DMS 273 (cell line): ENCODE measurements at regions not wholly inside any gene's neighbourhood (a gene's known extent, or its start where the extent isn't known, plus 50 kb on each side); places are given as distances from the start of the nearest gene placed in this dataset.
"Not testable (repeated sequence)": the region's sequence is repeated elsewhere in the genome, so short reads cannot be mapped to it uniquely, and the experiment has no call there.

Source experiments
- DNase-seq: peaks from one replicate; lab custom pipeline; 2025; ENCODE audit not compliant: unreplicated experiment; lab: John Stamatoyannopoulos, UW

DNA sequence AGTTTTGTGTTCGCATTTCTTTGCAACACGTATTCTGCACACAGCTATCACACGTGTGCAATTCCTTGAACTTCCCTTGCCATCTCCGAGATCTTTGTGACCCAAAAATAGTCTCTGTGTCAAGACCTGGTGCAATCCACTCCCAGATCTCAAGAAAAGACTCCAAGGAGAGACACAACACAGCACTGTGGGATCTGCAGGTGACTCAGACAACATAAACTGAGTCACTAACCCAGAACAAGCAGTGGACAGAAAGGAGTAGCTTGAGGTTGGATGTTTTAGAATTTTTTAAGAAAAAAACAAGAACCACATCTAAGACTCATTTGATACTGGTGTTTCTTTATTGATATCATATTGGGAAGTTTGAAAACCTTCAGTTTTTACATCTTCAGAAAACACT is 396.9 kb downstream of the AGTPBP1 start:
- DNase-seq, result no peak

DNA sequence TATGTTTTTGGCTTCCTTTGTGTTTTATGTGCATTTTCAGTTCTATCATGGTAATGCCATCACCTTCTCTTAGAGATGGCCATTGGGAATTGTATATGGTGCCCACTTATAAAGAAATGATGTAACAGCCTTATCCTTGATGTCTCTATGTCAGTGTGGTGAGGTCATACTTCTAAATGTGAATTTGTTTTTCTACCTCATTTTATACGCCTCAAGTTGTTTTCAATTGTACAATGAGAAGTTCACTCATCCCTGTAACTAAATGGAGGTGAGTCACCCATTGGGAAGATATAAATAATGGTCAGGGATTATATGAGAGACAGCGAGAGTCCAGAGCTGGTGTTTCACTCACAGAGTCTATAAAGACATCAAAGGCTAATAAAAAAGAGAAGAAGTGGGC is 402.4 kb downstream of the AGTPBP1 start:
- DNase-seq, result no peak

DNA sequence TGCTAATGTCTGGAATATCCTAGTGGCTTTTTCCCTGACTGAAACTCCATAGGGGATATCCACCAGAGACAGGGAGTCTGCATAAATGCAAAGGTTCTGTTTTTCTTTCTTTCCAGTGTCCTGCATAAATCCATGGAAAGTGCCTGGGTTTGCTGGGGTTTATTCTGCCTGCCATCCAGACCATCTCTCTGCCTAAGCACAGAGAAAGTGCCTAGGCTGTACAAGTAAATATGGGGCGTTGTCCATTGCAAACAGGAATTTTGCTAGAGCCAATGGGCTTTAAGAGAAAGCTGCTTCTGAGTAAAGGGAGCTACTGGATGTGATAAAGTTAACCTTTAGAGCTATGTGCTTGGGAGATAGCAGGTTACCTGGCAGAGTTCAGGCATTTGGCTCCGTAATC is 407.5 kb downstream of the AGTPBP1 start:
- no peak for DNase-seq

DNA sequence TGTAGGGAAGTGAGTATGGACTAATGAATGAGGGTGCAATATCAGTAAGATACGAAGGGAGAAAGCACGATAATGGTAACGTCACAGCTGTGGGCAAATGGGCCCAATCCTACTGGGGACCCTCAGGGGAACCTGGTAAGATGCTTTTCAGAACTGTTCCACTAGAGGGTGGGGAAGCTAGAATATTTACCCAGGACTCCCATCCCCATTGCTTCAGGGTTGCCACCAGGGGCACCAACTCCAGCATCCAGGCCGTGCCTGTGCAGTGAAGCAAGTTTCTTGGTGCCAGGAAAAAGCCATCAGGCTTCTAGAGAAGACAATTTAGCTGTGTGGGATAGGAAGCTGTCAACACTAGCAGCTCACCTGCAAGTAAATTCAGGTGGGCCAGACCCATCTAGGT is 409.3 kb downstream of the AGTPBP1 start:
- DNase-seq, result peak; percentile 71

DNA sequence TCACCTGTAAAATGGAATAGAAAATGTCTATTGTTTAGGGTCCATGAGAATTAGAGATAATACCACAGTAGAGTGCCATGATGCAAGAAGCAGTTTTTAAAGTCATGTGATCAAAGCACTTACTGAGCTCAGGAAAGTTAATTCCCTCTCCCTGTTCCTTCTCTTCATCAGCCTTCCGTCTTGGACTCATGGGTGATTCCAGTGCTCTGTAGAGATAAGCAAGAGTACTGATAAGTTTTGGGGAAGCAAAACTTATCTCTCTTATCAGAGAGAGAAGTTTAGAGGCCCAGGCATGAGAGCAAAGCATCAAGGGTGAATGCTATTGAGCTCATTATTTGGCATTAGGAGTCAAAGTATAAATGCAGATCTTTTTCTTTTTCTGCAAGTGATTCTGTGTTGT is 410.1 kb downstream of the AGTPBP1 start:
- no peak for DNase-seq

DNA sequence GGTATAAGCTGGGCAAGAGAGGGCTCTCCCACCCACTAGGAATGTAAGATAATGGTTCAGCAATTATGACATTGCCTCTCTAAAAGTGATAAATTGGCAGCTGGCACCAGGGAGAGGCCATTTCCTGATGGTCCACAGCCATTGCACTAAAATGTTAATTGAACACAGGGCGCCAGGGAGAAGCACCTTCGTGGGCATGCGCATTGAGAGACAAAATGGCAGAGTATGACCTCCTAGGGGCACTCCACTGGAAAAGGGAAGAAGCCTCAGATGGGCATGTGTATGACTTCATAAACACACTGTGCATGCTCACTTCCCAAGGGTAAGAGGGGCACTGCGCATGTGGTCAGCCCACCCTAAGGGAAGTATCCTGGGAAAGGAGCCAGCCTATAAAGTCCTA is 419.2 kb downstream of the AGTPBP1 start:
- no peak for DNase-seq

DNA sequence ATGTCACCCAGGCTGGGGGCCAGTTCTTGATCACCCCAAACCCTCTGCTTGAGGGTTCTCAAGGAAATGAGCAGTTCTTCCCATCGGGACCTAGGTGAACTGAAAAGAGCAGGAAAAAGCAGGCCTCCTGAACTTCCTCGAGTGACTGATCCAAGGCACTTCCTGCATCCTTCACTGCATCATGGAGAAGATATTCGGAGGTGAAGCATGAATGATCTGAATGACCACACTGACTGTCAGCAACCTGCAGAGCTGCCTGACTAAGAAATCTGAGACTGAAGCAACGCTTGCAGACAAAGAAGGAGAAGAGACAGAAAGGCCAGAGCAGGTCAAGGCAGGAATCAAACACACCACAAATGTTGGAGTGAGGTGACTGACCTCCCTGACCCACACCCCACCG is 420.2 kb downstream of the AGTPBP1 start:
- DNase-seq, result no peak

DNA sequence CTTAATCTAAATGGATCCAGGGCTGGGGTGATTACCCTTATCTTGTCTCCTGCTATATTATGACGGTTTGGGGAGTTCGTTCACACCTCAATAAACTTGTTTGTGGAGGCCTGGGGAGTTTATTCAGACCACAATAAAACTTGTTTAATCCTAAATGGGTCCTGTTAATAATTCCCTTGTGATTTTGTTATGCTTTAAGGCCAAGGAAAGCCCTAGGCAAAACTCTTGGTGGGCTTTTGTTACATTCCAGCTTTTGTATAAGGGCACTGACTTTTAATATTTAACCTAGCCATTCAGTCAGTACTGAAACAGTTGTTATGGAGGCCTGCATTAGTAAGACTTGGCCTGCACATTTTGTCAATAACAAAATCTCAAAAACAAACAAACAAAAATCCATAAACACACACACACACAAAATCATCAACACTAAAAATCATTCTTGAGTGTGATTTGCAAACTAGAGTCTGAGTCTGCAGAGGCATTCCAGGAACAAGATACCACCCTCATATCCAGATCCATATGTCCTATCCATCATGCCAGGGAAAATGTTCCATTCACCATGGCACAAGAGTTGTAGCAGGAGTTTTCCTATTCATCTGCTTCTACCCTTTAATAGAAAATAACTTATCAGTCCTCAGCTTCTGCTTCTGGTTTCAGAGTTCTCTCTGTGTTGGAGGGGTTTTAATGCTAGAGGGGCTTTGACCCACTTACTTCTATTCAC is 421.7 kb downstream of the AGTPBP1 start:
- no peak for DNase-seq

DNA sequence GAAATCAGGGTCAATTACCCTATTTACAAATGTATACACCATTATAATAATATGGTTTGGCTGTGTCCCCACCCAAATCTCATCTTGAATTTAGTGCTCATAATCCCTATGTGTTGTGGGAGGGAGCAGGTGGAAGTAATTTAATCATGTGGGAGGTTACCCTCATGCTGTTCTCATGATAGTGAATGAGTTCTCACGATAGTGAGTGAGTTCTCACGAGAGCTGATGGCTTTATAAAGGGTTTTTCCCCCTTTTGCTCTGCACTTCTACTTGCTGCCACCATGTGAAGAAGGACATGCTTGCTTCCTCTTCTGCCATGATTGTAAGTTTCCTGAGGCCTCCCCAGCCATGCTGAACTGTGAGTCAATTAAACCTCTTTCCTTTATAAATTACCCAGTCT is 426.2 kb downstream of the AGTPBP1 start:
- not testable (repeated sequence) for DNase-seq

DNA sequence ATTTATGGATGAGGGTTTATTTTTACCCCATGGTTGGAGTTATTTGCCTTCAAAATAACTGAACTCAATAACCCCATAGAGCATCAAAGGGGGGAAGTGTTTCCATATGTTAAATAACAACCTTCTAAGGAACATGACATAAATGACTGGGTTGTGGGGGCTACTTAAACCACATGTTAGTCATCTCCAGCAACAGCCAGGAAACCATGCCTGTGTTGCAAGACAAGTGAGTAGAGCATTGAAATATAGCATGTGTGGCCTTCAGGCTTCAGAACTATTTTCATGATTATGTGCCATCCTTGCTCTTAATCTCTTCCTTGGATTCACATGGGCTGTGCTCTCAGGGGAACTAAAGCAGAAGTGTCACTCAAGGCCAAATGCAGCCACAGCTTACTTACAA is 431.2 kb downstream of the AGTPBP1 start:
- no peak for DNase-seq

DNA sequence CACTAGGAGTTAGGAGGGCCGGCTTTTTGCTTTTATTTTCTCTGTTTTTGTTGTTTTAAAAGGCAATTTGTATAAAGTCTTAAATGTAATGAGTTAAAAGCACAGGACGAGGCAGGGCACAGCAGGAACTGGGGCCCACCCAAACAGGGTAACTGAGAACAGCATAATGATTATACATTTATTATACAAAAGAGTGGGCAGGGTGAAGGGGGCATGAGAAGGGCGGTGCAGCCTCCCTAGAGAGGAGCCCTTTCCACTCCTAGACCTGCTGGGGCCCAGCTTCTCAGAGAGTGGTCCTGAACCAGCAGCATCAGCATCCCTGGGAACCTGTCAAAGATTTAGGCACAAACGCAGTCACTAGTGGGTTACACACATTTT is 438.0 kb downstream of the AGTPBP1 start:
- DNase-seq, result no peak

DNA sequence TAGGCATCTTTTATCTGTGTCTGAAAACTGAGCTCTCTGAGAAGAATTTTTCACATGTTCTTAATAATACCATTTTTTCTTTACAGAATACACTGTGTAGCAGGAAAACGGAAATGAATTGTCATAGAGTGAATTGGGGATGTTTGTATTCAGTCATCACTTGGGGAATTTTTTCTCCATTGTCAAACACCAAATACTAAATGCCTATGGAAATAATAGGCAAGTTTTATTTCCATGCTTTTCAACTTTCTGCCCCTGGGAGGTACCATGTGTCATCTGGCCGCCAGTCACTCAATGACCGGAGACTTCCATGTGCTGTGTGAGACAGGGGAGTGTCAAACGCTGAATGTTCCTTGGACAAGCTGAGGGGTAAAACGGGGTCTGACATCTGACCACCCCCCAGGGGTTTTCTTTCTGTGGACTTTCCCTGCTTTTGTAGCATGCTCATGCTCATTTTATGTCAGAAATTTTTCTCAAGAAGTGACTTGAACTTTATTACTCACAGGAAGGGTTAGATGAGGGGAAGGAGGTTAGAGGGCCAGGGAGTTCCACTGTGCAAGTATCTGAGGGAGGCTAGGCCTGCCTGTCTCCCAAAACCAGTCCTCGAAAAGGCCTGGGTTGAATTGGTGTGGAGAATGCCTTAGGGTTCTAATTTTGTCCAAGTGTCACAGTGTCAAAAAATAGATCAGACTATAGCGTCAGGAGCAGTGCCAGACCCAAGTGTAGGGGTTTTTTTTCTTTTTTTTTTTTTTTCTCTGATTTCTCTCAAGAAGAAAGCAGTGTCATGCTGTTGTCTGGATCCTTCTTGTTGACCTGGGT is 438.6 kb downstream of the AGTPBP1 start:
- no peak for DNase-seq

DNA sequence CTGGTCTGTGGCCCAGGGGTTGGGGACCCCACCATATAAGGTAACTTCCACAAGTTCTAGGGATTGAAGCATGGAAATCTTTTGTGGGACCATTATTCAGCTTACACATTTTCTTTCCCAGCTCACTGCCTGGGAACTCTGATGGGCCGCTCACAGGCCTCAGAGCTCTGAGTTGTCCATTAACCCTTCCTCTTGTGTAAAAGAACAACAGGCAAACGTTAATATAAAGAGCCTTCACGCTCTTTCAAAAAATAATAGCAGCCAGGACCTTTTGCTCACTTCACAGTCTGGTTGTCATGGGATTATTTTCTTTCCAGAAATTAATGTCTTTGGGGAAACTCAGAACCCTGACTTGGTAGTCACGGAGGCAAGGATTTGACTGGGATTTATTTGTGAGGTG is 443.3 kb downstream of the AGTPBP1 start:
- DNase-seq, result no peak

DNA sequence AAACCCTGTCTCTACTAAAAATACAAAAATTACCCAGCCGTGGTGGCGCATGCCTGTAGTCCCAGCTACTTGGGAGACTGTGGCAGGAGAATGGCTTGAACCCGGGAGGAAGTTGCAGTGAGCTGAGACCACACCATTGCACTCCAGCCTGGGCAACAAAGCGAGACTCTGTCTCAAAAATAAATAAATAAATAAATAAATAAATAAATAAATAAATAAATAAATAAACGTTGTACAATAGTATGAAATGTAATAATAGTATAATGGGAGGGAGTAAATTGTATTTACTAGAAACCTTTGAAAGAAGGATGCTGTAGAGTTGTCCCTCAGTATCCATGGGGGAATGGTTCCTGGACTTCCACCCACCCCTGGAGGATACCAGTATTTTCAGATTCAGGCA is 446.5 kb downstream of the AGTPBP1 start:
- not testable (repeated sequence) for DNase-seq

DNA sequence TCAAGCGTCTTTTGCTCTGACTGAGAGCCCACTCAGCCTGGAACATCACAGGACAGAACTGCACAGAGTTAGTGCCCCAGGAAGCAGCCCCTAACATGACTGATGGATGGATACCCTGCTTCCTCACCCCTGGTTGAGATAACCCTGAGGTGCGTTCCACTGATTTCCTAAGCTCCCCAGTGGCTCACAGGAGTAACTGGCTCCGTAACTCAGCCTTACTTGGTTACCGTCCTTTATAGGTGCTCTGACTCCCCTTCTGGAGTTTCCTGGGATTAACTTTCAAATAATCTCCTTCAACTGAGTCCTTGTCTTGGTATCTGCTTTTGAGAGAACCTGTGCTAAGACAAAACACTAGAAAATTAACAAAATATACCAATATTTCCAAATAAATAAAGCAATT is 449.5 kb downstream of the AGTPBP1 start:
- no peak for DNase-seq

DNA sequence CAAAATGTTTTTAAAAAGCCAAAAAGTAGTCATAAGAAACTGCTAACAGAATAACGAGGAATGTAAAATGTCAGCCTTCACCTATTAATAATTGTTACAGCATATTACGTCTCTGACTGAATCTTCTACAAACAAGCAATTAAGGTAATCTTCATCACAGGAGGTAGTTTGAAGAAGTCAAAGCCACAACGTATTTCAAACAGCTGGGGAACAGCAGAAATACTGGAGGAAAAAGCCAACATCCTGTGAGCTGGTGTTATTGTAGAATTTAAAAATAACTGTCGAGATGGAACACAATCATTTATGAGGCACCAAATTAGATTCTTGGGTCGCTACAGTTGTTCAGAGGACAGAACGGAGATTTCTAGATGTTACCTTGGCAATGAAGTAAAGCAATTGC is 450.5 kb downstream of the AGTPBP1 start:
- DNase-seq, result no peak

DNA sequence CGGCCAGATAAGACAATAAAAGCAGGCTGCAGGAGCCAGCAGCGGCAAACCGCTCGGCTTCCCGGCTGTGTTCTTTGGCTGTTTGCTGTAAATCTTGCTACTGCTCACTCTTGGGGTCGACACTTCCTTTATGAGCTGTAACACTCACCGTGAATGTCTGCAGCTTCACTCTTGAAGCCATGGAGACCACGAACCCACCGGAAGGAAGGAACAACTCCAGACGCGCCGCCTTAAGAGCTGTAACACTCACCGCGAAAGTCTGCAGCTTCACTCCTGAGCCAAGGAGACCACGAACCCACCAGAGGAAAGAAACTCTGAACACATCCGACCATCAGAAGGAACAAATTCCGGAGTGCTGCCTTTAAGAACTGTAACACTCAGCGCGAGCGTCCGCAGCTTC is 451.7 kb downstream of the AGTPBP1 start:
- DNase-seq, result no peak

DNA sequence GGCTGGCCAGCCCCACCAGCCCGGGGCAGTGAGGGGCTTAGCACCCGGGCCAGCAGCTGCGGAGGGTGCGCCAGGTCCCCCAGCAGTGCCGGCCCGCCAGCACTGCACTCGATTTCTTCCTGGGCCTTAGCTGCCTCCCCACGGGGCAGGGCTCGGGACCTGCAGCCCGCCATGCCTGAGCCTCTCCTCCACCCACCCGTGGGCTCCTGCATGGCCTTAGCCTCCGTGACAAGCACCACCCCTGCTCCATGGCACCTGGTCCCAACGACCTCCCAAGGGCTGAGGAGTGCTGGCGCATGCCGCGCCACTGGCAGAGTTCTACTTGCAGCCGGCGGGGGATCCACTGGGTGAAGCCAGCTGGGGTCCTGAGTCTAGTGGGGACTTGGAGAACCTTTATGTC is 452.6 kb downstream of the AGTPBP1 start:
- no peak for DNase-seq

DNA sequence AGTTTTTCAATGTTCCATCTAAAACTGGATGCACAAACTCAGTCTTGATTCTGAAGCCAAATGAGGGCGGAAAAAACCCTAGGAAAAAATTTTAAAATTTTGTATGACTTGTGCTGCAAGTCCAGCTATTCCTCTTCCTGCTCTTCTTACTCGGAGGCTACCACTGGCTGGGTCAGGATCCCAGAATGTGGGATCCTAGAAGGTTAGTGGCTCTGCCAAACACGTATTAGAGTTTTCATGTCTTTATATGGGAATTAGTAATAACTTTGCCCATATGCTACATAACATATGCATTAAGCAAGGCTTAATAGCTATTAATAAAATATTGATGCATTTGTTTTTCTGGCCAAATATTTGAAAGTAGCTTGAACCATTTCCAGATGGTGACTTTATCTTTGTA is 458.3 kb downstream of the AGTPBP1 start:
- no peak for DNase-seq

DNA sequence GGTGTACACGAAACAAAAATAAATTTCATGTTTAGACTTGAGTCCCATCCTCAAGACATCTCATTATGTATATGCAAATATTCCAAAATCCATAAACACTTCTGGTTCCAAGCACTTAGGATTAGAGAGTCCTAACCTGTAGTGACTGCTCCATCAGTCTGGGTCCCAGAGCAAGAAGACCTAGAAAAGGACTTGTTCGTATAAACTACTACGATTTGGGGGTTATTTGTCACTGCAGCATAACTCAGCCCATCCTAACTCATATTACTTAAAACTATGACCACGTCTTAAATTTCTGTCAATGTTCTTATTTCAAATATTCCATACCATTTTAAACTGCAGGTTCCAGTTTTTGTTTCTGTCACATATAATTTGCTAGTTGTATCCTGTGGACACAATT is 463.0 kb downstream of the AGTPBP1 start:
- no peak for DNase-seq

DNA sequence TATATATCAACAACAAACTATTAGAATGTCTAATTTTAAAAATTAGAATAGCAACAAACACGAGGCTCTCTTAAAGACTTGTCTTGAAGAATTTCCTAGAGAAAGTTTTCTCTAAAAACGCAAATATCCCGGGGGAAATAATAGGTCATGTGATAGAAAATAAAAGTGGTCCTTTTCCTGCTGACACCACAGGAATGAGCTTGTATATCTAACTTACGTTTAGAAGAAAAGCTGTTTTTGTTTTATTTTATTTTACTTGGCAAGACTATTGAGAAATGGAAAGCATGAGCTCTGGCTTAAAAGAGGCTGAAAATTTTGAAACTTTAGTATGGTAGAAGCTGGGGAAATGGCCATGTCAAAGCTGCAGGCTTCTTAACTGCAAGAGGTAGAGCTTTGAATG is 465.0 kb downstream of the AGTPBP1 start:
- DNase-seq, result no peak

DNA sequence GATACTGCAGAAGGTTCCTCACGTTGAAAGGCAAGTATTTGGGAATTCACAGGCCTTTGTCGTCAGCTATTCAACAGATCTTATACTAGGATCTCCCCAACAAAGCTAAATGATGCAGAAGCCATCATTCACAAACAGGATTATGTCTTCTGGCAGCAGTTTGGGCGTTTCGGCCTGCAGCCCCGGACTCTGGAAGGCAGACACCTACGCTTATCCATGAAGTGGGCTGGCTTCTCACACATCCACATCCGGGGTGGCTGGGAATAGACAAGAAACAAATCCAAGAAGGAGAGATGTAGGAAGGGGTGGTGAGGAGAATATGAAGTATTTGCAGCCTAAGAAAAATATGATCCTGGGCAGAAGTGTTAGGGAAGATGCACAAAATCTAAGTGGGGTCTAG is 471.9 kb downstream of the AGTPBP1 start:
- DNase-seq, result no peak

DNA sequence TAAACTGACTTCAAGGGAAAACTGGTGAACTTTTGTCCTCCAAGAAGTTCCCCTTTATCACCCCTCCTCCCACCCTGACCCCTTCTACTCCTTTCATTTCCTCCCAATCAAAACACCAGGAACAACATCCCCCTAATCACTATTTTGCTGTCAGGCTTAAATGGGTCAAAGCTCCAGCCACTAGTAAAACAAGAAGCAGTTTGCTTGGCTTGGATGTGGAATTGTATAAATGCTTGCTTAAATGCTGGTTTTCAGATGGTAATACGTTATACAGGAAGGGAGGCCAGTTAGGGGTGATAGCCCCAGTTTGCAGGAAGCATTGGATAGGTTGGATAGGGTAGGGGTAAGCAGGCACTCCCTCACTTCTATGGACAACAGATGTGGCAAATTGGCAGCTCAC is 473.6 kb downstream of the AGTPBP1 start:
- DNase-seq, result no peak
